ENCODE measurements at regions not wholly inside any gene's neighbourhood (a gene's known extent, or its start where the extent isn't known, plus 50 kb on each side); places are given as distances from the start of the nearest gene placed in this dataset.

DNA sequence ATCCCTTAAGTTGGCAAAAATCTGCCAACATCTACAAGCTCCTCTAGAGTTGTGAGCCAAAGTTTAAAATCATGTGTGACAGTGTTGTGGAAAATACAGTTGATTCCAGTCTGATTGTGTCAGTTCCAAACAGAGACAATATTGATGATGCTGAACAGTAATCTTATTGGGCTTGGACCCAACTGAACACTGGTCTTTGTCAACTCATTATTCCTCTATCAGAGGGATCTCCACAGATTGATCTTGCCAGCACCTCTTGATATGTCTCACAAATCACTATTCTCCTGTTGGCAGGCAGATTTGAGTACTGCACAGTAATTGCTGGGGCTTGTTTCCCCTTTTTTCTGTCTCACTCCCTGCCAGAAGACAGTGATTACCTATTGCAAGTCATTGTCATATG, 326.6 kb upstream of the DPH6 start:
- no peak for TF ChIP-seq POLR2A (IDR thresholded peaks at IDR 0.05)
- TF ChIP-seq, protein P1, sequence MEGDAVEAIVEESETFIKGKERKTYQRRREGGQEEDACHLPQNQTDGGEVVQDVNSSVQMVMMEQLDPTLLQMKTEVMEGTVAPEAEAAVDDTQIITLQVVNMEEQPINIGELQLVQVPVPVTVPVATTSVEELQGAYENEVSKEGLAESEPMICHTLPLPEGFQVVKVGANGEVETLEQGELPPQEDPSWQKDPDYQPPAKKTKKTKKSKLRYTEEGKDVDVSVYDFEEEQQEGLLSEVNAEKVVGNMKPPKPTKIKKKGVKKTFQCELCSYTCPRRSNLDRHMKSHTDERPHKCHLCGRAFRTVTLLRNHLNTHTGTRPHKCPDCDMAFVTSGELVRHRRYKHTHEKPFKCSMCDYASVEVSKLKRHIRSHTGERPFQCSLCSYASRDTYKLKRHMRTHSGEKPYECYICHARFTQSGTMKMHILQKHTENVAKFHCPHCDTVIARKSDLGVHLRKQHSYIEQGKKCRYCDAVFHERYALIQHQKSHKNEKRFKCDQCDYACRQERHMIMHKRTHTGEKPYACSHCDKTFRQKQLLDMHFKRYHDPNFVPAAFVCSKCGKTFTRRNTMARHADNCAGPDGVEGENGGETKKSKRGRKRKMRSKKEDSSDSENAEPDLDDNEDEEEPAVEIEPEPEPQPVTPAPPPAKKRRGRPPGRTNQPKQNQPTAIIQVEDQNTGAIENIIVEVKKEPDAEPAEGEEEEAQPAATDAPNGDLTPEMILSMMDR (IDR thresholded peaks at IDR 0.05) = no peak
